Endothelial cell of umbilical vein (primary cell): ENCODE measurements at regions not wholly inside any gene's neighbourhood (a gene's known extent, or its start where the extent isn't known, plus 50 kb on each side); places are given as distances from the start of the nearest gene placed in this dataset.

Source experiments
- CTCF ChIP-seq, 2 donors: IDR thresholded peaks; 1 replicate in 1 of 2; 2 replicates in 1 of 2; pipeline ENCODE4 v1.5.1; 2011; ENCODE audit warnings: low read length in 2 of 2, mild to moderate bottlenecking in 2 of 2, moderate library complexity in 2 of 2, control low read depth in 1 of 2, inconsistent platforms in 1 of 2, low read depth in 1 of 2; ENCODE audit not compliant: insufficient read depth in 1 of 2; ENCODE audit errors: extremely low read depth in 1 of 2
- EZH2 ChIP-seq: IDR thresholded peaks from 2 replicates; pipeline ENCODE4 v1.6.1; 2012; ENCODE audit warnings: borderline replicate concordance, low read depth, mild to moderate bottlenecking, moderate library complexity, low read length, inconsistent platforms; ENCODE audit not compliant: severe bottlenecking
- FOS ChIP-seq: IDR thresholded peaks from 2 replicates; pipeline ENCODE4 v1.6.1; 2011; ENCODE audit warnings: mild to moderate bottlenecking, low read length, moderate library complexity, borderline replicate concordance; ENCODE audit not compliant: insufficient read depth
- MAX ChIP-seq: IDR thresholded peaks from 2 replicates; pipeline ENCODE4 v1.6.1; 2011; ENCODE audit not compliant: insufficient read depth, insufficient read length
- MYC ChIP-seq: IDR thresholded peaks from one replicate; pipeline ENCODE4 v1.6.1; 2011; ENCODE audit warnings: mild to moderate bottlenecking, low read depth, low read length
- POLR2A ChIP-seq: IDR thresholded peaks from 2 replicates; pipeline ENCODE4 v1.6.1; 2012; ENCODE audit warnings: low read depth, mild to moderate bottlenecking, control low read depth, low read length
- POLR2AphosphoS5 ChIP-seq: IDR thresholded peaks from 2 replicates; pipeline ENCODE4 v1.6.1; 2012; ENCODE audit warnings: low read depth, mild to moderate bottlenecking, control low read depth, low read length, moderate library complexity; ENCODE audit not compliant: insufficient read depth

- TF ChIP-seq MYC: no peak
- no peak for TF ChIP-seq EZH2
- TF ChIP-seq CTCF (IDR thresholded peaks at IDR 0.05; ENCODE audit: extremely low read depth in 1 of 2, insufficient read depth in 1 of 2, low read depth in 1 of 2, low read length in 2 of 2): no peak
- no peak for TF ChIP-seq POLR2A
- no peak for TF ChIP-seq FOS
- TF ChIP-seq MAX: no peak
- TF ChIP-seq POLR2AphosphoS5: no peak
Measured at GRCh38 chr3:73710340-73710739, 85.6 kb upstream of the PDZRN3 start.
